ENCODE measurements at regions not wholly inside any gene's neighbourhood (a gene's known extent, or its start where the extent isn't known, plus 50 kb on each side); places are given as distances from the start of the nearest gene placed in this dataset.

- H3K27ac ChIP-seq (ENCODE audit: insufficient read depth, low read length), result no peak overlapping the region
- intact Hi-C loops (cut with micrococcal nuclease), result no loop called here
- CTCF ChIA-PET, result no interaction called here
- in situ Hi-C loops (cut with MboI; ENCODE audit: low sequenced_read_pairs), result no loop called here
- H2BK20ac ChIP-seq (ENCODE audit: low read depth, low read length), result no peak overlapping the region
- H2AK9ac ChIP-seq (replicated peaks; ENCODE audit: low read depth, low read length, poor library complexity), result no peak overlapping the region
- no peak overlapping the region for H3K4me3 ChIP-seq (ENCODE audit: insufficient read depth, low read depth, low read length)
- H4K20me1 ChIP-seq (ENCODE audit: insufficient read depth, low read length), result no peaks in the 10 kb centered on the region
- no peak overlapping the region for H2BK120ac ChIP-seq (ENCODE audit: low read depth, low read length)
- no peak overlapping the region for H4K8ac ChIP-seq (ENCODE audit: low read depth in 2 of 2, low read length in 2 of 2)
- no peak overlapping the region for H3K4me2 ChIP-seq (ENCODE audit: low read depth, low read length)
- POLR2A ChIA-PET (ENCODE audit: unreplicated experiment), result no interaction called here
- H3K4me1 ChIP-seq (ENCODE audit: control insufficient read depth, insufficient read depth, low read length), result no peaks in the 10 kb centered on the region
- H3K79me1 ChIP-seq (ENCODE audit: low read depth in 1 of 2, low read length in 2 of 2), result no peaks in the 10 kb centered on the region
- no peak overlapping the region for H3K18ac ChIP-seq (ENCODE audit: low read depth, low read length)
- H3K9me1 ChIP-seq (ENCODE audit: insufficient read depth, low read length), result no peaks in the 10 kb centered on the region
- H3K9me3 ChIP-seq (ENCODE audit: control insufficient read depth, insufficient read depth, low read length), result peaks cover 6% of the 10 kb centered on the region
- no peak overlapping the region for H4K91ac ChIP-seq (ENCODE audit: insufficient read depth, low read depth, low read length)
- H3K9ac ChIP-seq (ENCODE audit: low read depth, low read length), result no peak overlapping the region
- BruUV-seq (replicated peaks), result no TSS peak
- H3K56ac ChIP-seq (ENCODE audit: extremely low read depth, insufficient read depth, low read length), result no peak overlapping the region
- H2AFZ ChIP-seq (replicated peaks; ENCODE audit: low read length, poor library complexity), result no peak overlapping the region
- ATAC-seq (ENCODE audit: low read depth), result no peak
- DNase-seq, result no peak
- H3K14ac ChIP-seq (replicated peaks; ENCODE audit: low read depth, low read length), result no peak overlapping the region
- dilution Hi-C loops (cut with HindIII; ENCODE audit: low sequenced_read_pairs, unreplicated experiment), result no loop called here
- no peaks in the 10 kb centered on the region for H3K27me3 ChIP-seq (ENCODE audit: control insufficient read depth, insufficient read depth, low read length)
- no peak overlapping the region for H2AK5ac ChIP-seq (ENCODE audit: low read depth, low read length)
- H4K5ac ChIP-seq (ENCODE audit: low read depth, low read length), result no peak overlapping the region
- H3K36me3 ChIP-seq (ENCODE audit: control insufficient read depth, insufficient read depth, low read length), result no peaks in the 10 kb centered on the region
- no peak overlapping the region for H3K4ac ChIP-seq (ENCODE audit: low read depth, low read length)
- no peak overlapping the region for H2BK15ac ChIP-seq (ENCODE audit: low read depth, low read length)
- no CpG with 5 or more reads among the region's 2 CpGs for WGBS, 2 experiments (ENCODE audit: extremely low coverage in 2 of 2, insufficient read length in 1 of 2)
- H2BK5ac ChIP-seq (ENCODE audit: low read depth, low read length, poor library complexity, severe bottlenecking), result no peak overlapping the region
- TF ChIP-seq MAZ (IDR thresholded peaks at IDR 0.05; ENCODE audit: borderline replicate concordance, low read depth, low read length), result no peak
- no peak overlapping the region for H3K23ac ChIP-seq (ENCODE audit: low read depth, low read length)
Observed at GRCh38 chr3:7929319-7929889, 572.2 kb upstream of the LMCD1 start.

Data from IMR-90 (cell line).